PC-3 (cell line): ENCODE measurements at regions not wholly inside any gene's neighbourhood (a gene's known extent, or its start where the extent isn't known, plus 50 kb on each side); places are given as distances from the start of the nearest gene placed in this dataset.

Source experiments
- CTCF ChIP-seq: fragments of 300-600 bp; sonication (generic); conservative IDR thresholded peaks from 2 replicates; pipeline ENCODE4 v1.5.1; 2017; ENCODE audit warnings: antibody characterized with exemption, low read depth, mild to moderate bottlenecking, low read length
- EZH2 ChIP-seq: fragments of 300-600 bp; sonication (generic); IDR thresholded peaks from one replicate; pipeline ENCODE4 v1.6.1; 2017; ENCODE audit warnings: antibody characterized with exemption, mild to moderate bottlenecking, low read length; ENCODE audit not compliant: unreplicated experiment

- TF ChIP-seq EZH2 (no peak), CTCF (no peak)
These were observed 138.5 kb upstream of the NETO1 start for GRCh38 chr18:73006331-73006730.
